ENCODE measurements at regions not wholly inside any gene's neighbourhood (a gene's known extent, or its start where the extent isn't known, plus 50 kb on each side); places are given as distances from the start of the nearest gene placed in this dataset.

- no peaks in the 10 kb centered on the region for H3K27me3 ChIP-seq (ENCODE audit: control insufficient read depth, insufficient read depth, low read length)
- H3K4me3 ChIP-seq (ENCODE audit: low read depth, low read length) = no peak overlapping the region
- no peaks in the 10 kb centered on the region for H3K9me3 ChIP-seq (ENCODE audit: control insufficient read depth, insufficient read depth, low read length)
- DNase-seq (ENCODE audit: low read depth, low spot score) = no peak
- ChIA-PET CTCF (no interaction called here), POLR2A (no interaction called here)
- TF ChIP-seq, protein P1, sequence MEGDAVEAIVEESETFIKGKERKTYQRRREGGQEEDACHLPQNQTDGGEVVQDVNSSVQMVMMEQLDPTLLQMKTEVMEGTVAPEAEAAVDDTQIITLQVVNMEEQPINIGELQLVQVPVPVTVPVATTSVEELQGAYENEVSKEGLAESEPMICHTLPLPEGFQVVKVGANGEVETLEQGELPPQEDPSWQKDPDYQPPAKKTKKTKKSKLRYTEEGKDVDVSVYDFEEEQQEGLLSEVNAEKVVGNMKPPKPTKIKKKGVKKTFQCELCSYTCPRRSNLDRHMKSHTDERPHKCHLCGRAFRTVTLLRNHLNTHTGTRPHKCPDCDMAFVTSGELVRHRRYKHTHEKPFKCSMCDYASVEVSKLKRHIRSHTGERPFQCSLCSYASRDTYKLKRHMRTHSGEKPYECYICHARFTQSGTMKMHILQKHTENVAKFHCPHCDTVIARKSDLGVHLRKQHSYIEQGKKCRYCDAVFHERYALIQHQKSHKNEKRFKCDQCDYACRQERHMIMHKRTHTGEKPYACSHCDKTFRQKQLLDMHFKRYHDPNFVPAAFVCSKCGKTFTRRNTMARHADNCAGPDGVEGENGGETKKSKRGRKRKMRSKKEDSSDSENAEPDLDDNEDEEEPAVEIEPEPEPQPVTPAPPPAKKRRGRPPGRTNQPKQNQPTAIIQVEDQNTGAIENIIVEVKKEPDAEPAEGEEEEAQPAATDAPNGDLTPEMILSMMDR (IDR thresholded peaks at IDR 0.05; ENCODE audit: low read depth, low read length) = no peak
- no peak overlapping the region for H3K27ac ChIP-seq (ENCODE audit: low read depth, low read length)
These were observed 307.1 kb downstream of the OSR1 start for GRCh38 chr2:19051203-19051831.

- ChIA-PET CTCF (no interaction called here), POLR2A (no interaction called here)
These were observed 308.1 kb downstream of the OSR1 start for GRCh38 chr2:19050354-19050753.

DNA sequence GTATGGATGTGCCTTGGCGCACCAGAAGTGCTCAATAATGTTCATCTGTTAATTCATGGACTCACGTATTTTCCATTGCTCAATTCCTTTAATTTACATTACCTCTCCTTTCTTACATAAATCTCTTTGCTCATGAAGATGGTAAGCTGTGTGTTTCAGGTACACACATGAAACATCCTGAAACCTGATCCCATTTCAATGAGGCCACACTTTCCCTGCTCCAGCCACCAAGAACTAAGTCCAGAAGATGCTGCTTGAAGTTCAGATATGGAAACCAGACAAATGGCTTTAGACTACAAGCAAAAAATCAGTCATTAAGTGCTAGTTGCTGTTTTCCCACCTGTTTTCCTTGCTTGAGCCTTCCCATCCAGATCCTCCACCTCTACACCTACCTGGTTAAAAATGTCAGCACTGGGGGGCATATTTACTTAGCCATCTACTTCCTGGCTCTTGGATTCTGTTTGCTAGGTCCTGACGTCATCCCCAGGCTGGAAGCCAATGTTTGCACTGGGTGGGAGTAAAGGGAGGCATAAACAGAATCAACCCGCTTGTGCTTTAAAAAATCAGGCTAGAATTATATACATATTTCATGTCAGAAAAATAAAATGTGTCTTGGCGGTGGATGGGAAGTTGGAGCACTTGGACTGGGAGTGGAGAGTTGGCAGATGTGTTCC is 309.7 kb downstream of the OSR1 start:
- ChIA-PET POLR2A (no interaction called here), CTCF (interaction anchor here (0.7 kb wide), 1 partner anchor 9 kb away, joined by 5 read pairs; no protein-coding TSS in a partner anchor)
- DNase-seq (ENCODE audit: low read depth, low spot score) = no peak

More at GRCh38 chr2:19050354-19050753, 308.1 kb downstream of the OSR1 start:
- Histone ChIP-seq H3K9me3 (ENCODE audit: control insufficient read depth, insufficient read depth, low read length) (no peaks in the 10 kb centered on the region), H3K27ac (ENCODE audit: low read depth, low read length) (no peak overlapping the region), H3K27me3 (ENCODE audit: control insufficient read depth, insufficient read depth, low read length) (no peaks in the 10 kb centered on the region), H3K4me3 (ENCODE audit: low read depth, low read length) (no peak overlapping the region)
- TF ChIP-seq, protein P1 (IDR thresholded peaks at IDR 0.05; ENCODE audit: low read depth, low read length) = no peak
- no peak for DNase-seq (ENCODE audit: low read depth, low spot score)

GRCh38 chr2:19046986-19047780 is 311.2 kb downstream of the OSR1 start:
- Histone ChIP-seq H3K9me3 (ENCODE audit: control insufficient read depth, insufficient read depth, low read length) (no peaks in the 10 kb centered on the region), H3K27ac (ENCODE audit: low read depth, low read length) (no peak overlapping the region), H3K4me3 (ENCODE audit: low read depth, low read length) (no peak overlapping the region), H3K27me3 (ENCODE audit: control insufficient read depth, insufficient read depth, low read length) (no peaks in the 10 kb centered on the region)
- ChIA-PET CTCF (interaction anchor here (0.6 kb wide), 1 partner anchor 268 kb away, joined by 5 read pairs; no protein-coding TSS in a partner anchor), POLR2A (interaction anchor here (1.3 to 1.5 kb wide), 2 partner anchors 11 to 311 kb away, joined by 3 to 5 read pairs; partner anchors contain the start of gene OSR1)
- TF ChIP-seq, protein P1 (IDR thresholded peaks at IDR 0.05; ENCODE audit: low read depth, low read length) = no peak
- no peak for DNase-seq (ENCODE audit: low read depth, low spot score)

More for the DNA sequence above, 309.7 kb downstream of the OSR1 start:
- Histone ChIP-seq H3K9me3 (ENCODE audit: control insufficient read depth, insufficient read depth, low read length) (no peaks in the 10 kb centered on the region), H3K27me3 (ENCODE audit: control insufficient read depth, insufficient read depth, low read length) (no peaks in the 10 kb centered on the region), H3K4me3 (ENCODE audit: low read depth, low read length) (no peak overlapping the region), H3K27ac (ENCODE audit: low read depth, low read length) (no peak overlapping the region)
- TF ChIP-seq, protein P1 (IDR thresholded peaks at IDR 0.05; ENCODE audit: low read depth, low read length) = no peak
